AG10803 (cell line): ENCODE measurements at regions not wholly inside any gene's neighbourhood (a gene's known extent, or its start where the extent isn't known, plus 50 kb on each side); places are given as distances from the start of the nearest gene placed in this dataset.

Source experiments
- DNase-seq: peaks from one replicate; pipeline ENCODE4 v3.0.0; 2010; ENCODE audit warnings: low read depth
- H3K4me3 ChIP-seq: 2 replicates; pipeline ENCODE4 v1.5.1; 2011; ENCODE audit warnings: mild to moderate bottlenecking, low read length, control low read depth
- TF ChIP-seq, protein P1 (sequence below): conservative IDR thresholded peaks from 2 replicates; pipeline ENCODE4 v1.5.1; 2011; ENCODE audit warnings: mild to moderate bottlenecking, low read length, control low read depth, inconsistent platforms

DNA sequence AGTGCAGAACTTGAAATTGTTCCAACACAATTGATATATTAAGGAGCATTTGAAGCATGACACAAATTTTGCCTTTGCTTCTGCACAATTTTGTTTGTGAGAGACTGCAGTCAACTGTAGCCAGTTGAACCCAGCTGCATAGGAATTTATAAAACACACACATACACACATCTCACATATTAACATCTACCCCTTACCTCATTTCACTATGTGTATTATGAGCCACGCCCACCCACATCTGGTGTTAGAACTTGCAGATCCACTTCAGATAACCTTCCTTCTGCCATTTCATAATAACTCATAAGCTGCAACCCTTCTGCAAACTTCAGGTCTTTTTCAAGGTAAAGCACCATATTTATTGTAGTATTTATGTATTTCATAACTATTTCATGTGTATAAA, 188.1 kb upstream of the WDFY3 start:
- TF ChIP-seq, protein P1, sequence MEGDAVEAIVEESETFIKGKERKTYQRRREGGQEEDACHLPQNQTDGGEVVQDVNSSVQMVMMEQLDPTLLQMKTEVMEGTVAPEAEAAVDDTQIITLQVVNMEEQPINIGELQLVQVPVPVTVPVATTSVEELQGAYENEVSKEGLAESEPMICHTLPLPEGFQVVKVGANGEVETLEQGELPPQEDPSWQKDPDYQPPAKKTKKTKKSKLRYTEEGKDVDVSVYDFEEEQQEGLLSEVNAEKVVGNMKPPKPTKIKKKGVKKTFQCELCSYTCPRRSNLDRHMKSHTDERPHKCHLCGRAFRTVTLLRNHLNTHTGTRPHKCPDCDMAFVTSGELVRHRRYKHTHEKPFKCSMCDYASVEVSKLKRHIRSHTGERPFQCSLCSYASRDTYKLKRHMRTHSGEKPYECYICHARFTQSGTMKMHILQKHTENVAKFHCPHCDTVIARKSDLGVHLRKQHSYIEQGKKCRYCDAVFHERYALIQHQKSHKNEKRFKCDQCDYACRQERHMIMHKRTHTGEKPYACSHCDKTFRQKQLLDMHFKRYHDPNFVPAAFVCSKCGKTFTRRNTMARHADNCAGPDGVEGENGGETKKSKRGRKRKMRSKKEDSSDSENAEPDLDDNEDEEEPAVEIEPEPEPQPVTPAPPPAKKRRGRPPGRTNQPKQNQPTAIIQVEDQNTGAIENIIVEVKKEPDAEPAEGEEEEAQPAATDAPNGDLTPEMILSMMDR: no peak
- H3K4me3 ChIP-seq: no peak overlapping the region
- DNase-seq: no peak

DNA sequence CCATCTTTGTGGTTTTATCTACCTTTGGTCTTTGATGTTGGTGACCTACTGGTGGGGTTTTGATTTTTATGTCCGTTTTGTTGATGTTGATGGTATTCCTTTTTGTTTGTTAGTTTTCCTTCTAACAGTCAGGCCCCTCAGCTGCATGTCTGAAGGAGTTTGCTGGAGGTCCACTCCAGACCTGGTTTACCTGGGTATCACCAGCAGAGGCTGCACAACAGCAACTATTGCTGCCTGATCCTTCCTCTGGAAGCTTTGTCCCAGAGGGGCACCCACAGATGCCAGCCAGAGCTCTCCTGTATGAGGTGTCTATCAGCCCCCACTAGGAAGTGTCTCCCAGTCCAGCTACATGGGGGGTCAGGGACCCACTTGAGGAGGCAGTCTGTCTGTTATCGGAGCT, 199.3 kb upstream of the WDFY3 start:
- H3K4me3 ChIP-seq: no peak overlapping the region
- TF ChIP-seq, protein P1: no peak
- no peak for DNase-seq

DNA sequence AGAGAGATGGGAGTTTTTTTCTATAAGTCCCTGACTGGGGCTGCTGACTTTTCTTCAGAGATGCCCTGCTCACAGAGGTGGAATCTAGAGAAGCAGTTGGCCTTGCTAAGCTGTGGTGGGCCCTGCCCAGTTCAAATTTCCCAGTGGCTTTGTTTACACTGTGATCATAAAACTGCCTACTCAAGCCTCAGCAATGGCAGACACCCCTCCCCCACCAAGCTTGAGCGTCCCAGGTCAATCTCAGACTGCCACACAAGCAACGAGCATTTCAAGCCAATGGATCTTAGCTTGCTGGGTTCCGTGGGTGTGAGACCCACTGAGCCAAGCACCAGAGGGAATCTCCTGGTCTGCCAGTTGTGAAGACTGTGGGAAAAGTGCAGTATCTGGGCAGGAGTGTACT, 199.8 kb upstream of the WDFY3 start:
- TF ChIP-seq, protein P1: no peak

DNA sequence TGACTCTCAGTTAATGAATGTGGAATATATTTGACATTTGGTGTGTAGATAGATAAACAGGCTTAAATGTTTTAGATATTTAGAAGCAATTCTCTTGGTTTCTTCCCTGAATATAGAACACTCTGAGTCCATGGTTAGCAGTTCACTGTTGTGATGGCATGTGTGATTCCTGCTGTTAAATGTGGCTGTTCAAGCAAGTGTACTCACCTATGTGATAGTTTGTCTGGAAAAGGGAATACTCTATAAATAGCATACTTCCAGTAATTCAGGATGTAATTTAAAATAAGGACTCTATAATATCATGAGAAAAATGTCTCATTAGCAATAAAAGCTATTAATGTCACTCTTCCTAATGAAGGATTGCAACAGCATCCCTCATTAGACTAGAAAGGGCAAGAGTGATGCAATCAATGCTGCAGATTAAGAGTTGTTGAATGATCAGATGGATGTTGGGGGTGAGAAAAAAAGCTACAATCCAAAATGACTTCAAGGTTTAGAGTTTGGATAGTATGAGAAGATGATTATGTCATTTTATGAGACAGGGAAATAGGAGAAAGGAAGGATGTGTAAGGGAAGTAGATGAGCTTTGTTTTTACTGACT, 201.8 kb upstream of the WDFY3 start:
- DNase-seq: no peak
- TF ChIP-seq, protein P1: no peak
- H3K4me3 ChIP-seq: no peak overlapping the region

More for the DNA sequence above, 199.8 kb upstream of the WDFY3 start:
- no peak for DNase-seq
- H3K4me3 ChIP-seq: no peak overlapping the region

DNA sequence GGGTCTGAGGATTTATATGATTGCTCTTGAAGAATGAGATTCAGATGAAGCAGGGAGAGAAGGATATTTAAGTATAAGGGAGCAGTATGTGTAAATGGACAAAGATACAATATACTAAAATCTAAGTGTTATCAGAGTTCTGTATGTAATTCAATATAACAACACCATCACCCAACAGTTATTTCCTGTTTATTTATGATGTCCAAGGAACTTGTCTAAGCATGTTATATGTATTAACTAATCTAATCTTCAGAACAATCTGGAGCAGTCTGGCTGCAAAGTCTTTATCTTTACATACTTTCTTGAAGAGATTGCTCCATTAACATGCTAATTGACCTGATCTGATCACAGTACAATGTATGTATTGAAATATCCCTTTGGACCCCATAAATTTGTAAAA, 203.8 kb upstream of the WDFY3 start:
- DNase-seq: no peak
- H3K4me3 ChIP-seq: no peak overlapping the region
- TF ChIP-seq, protein P1: no peak

DNA sequence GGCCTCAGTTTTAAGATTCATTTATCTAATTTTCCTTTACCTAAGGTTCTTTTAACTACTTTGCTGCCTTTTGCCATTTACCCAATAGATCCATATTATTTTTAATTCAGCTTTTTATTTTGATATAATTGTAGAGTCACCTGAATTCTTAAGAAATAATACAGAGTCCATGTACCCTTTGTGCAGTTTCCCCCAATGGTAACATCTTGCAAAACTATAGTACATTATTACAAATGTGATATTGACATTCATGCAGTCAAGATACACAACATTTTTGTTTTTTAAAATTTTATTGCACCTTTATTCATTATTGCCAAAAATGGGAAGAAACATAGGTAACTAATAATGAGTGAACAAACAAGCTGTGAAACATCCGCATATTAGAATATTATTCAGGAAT, 208.7 kb upstream of the WDFY3 start:
- no peak overlapping the region for H3K4me3 ChIP-seq
- no peak for DNase-seq
- TF ChIP-seq, protein P1: no peak

DNA sequence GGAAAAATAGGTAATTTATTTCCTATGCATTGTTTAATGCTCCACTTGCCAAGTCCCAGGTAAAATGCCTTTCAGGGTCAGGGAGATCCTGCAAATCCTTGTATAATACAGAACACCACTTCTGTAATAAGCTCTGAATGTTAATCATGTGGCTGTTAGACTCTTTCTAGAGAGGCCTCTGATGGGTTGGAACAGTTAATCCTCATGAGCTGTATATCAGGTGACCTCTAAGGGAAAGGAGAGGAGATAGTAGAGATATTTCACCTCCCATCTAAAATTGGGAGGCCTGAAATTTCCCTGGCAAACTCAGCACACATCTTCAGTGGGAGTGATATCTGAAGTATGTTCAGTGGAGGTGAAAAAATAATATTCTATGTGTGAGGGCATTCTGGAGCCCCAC, 210.6 kb upstream of the WDFY3 start:
- no peak for DNase-seq
- H3K4me3 ChIP-seq: no peak overlapping the region
- TF ChIP-seq, protein P1: no peak
